HG02759 (cell line): ENCODE measurements at regions not wholly inside any gene's neighbourhood (a gene's known extent, or its start where the extent isn't known, plus 50 kb on each side); places are given as distances from the start of the nearest gene placed in this dataset.

Experiments
- ATAC-seq: cut with Tn5 transposase; IDR thresholded peaks from one replicate; pipeline ENCODE4 v1.9.1; 2021; ENCODE audit warnings: mild to moderate bottlenecking, moderate library complexity; ENCODE audit not compliant: unreplicated experiment

DNA sequence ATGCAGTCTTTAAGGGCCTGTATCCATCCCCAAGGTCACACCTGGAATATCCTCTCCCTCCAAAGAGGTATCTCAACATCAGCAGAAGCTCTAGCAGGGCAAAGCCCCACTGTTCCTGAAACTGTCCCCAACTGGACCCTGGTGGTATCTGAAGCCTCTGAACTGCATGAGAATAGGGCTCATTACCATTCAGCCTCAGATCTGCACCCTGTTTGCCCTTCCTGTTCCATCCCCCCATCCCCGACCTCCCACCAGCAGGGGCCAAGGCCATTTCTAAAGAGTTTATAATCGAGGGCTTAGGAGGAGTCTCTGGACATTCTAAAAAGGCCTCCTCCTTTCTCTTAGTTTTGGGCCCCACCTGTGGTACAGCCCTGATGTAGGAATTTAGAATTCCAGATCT is 74.0 kb upstream of the THY1 start:
- no peak for ATAC-seq

DNA sequence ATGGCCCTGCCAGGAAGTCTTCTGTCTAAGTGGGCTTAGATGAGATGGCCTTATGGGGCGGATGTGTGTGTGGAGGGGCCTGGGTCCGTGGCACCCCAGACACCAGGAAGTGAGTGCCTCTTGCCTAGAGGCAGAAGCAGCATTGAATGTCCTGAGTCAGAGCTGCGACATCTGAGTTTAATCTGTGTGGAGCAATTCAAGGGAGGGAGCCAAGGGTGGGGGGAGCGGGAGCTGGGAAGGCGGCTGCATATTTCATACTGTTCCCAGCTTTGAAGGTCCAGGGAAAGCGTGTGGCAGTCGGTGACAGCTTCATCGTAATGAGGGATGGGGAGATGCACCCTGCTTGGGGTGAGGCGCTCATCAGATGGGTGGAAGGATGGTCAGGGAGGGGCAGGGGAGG is 73.5 kb upstream of the THY1 start:
- ATAC-seq = no peak

DNA sequence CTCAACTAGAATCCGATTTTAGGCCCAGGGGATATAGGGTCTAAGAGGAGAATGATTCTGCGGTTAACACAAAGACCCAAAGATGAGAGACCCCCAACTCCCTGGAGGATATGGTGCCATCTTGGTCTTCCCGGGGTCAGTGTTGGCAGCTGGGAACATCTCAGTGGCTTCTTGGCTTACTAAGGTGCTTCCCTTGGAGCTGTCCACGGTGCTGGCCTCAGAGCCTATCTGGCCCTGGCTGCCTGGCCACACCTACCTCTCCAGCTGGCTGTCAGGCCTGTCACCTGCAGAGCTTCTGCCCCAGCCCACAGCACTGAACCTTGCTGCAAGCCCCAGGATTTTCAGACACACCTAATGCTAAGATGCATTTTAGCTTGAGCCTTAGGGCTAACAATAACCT is 70.7 kb upstream of the THY1 start:
- ATAC-seq = no peak

DNA sequence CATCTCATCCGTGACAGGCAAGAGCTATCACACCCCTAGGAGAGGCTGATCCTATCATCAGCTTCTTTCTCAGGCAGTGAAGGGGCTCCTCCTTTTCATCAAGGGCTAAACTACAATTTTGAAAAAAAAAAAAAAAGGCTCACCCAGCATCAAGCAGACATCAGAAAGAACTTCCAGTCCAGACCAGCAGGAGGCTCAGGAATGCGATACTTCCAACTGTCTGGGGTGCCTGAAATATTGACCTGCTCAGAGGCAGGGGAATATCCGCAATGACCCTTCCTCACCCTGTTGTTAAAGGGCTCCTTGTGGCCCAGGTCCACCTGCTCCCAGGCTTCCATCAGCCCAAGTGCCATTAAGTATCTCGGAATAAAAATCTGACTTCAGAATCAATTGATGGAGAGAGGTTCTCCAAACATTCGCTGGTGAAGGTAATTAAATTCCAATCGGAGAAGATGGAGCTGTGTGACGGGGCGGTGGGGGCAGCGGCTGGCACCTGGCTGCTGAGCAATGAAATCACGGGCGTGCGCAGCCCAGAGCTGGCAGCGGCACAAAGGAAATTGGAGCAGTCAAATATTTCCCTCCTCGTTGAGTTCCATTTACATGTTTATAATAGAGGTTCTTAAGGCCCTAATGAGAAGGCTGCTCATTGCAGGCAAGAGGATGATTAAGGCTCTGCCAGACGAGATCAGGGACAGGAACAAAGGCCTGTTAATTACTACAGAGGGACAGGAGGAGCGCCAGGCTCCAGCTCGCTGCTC is 69.0 kb upstream of the THY1 start:
- ATAC-seq = no peak

DNA sequence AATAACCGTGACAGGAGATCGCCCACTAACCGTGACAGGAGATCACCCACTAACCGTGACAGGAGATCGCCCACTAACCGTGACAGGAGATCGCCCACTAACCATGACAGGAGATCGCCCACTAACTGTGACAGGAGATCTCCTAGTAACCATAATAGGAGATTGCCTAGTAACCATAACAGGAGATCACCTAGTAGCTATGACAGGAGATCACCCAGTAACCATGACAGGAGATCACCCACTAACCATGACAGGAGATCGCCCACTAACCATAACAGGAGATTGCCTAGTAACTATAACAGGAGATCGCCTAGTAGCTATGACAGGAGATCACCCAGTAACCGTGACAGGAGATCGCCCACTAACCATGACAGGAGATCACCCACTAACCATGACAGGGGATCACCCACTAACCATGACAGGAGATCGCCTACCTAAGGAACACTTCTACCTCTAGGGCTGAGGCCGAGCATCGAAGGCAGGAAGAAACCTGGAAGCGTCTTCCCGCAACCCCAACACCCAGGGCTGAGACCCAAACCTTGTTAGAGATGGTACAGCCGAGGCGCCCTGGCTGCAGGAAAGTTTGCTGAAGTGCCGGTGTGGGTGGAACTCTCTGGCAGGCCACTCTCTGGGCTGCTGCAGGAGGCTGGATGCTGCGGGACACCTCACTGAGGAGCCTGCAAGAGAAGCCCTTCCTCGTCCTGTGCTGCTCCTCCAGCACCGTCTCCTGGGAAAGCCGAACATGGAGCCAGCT is 67.5 kb upstream of the THY1 start:
- no peak for ATAC-seq

DNA sequence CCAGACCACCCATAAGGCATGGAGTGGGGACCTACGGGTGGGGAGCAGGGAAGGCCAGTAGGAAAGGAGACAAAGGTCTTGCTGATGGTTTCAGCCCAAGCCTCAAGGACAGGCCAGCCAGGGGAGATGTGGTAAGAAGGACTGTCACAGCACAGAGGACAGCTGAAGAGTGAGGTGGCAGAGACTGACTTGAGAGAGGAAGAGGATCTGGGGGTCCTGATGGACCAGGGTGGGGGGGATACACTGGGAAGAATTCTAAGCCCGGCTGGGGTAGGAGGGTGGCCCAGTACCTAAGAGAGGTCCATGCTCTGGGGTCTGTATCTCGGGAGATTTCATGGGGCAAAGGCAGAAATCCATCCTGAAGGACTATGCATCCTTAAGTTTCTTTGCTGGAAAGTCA is 66.1 kb upstream of the THY1 start:
- no peak for ATAC-seq

DNA sequence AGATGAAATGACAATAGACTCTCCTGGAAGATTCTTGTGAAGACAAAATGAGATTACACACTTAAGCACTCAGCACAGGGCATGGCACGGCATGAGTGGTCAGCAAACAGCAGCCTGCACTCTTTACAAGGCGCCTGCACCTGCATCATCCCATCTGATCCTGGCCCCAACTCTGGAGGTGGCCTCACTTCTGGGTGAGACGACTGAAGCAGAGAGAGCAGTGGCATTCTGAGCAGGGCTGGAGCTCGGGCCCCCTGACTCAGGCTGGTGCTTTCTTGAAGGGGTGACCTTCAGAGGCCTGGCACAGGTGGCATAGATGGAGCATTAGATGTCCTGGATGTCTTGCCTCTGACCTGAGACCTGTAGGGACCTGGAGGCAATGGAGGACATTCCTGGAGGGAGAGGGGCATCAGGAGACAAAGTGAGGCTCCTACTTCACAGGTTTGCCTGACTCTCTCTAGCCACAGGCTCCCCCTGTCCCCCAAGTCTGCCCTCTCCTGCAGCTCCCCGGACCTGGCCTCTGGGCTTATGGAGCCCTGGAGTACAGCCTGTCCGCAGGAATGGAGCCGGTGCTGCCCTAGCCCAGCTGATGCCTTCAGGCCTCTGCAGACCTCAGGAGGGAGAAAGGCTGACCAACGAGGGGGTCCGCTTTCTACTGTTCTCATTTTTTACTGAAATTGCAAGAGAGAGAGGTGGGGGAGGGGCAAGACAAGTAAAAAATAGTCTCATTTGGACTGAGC is 65.5 kb upstream of the THY1 start:
- no peak for ATAC-seq

DNA sequence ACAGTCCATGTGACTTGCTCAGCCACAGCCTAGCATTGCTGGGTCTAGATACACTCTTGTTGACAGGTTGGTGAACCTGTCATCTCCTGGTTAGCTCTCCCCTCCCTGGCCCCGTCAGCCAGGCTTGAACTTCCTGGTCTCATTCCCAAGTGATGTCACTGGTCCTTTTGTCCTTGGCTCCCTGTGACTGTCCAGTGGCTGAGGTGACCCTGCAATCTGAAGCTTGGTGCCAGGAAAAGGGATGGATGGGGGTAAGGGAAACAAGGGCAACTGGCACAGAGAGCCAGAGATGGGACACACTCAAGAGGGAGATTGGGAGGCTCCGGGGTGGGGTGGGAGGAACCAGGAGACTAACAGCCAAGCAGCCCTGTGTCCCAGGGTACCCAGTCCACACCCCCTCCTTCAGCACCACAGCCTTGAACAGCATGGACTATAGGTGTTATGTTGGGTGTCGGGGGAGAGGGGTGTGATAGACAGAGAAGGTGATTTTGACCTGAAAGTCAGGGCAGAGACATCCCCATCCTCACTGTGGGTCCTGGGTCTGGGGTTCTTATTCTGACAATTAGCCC is 63.8 kb upstream of the THY1 start:
- no peak for ATAC-seq

DNA sequence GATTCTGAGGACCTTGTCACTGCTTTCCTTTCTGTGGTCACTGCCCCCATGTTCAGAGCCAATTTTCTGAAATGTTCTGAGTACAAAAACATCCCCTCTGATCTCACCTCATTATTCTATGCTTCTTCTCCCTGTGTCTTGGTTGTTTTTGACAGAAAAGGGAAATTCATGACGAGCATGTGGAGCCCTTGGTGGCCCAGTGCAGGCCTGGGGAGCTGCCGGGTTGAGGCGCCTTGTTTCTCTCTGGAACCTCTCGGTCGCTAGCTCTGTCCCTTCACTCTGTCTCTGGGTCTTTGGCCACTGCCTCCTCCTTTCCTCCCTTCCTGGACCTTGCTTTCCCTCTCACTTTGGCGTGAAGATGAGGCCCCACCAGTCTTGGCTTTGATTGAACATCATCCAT is 63.0 kb upstream of the THY1 start:
- ATAC-seq = no peak

DNA sequence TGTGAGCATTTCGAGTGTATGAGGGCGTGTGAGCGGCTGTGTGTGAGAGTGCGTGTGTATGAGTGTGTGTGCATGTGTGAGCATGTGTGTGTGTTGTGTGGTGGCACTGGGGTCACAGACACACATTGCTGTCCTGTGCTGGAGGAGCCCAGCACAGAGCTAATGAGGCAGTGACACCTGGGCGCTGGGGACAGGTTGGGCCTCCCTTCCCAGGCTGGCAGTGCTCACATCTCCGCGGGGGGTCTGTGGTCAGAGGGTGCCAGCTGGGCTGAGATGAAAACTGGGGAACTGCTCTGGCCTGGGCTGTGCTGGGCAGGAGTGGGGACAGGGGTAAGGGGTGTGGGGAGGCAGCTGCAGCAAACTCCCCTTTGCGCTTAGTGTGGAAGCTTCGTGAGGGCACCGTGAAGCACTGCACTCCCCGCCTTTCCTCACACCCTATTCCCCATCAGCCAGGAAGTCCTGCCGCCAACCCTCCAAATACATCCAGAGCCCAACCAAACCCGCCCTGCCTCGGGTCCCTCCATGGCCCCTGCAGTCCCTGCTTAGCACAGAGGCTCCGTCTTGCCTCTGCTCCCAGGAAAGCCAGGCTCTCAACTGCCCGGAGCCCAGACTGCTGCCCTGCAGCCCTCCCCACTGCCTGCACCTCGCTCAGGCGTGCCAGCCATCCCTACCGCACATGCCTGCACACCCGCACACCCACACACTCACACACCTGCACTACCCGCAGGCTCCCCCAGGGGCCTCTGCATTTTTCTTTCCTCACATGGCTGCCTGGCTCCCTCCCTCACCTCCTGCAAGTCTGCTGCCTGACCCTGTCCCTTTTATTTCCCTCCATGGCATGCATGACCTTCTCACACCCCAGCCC is 62.0 kb upstream of the THY1 start:
- ATAC-seq = no peak

DNA sequence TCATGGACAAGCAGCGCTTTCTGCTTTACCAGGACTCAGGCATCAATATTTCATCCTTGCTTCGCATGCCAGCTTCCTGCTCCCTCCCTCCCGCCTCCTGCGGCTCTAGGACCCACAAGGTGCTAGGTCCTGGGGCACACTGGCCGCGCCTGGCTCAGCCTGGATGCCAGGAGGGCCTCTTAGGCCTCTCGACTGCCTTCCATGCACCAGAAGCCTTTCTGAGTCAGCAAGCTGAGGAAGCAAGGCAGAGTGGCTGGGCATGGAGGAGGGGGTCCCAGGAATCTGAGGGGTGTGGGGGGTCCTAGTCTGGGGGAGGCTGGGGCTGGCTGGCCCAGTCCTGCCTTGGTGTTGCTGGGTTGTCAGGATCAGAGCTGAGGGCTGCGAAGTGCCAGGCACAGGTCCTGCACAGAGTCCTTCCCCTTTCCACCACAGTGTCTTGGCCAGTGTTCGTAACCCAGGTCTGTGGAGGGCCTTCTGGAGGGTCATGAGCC is 61.0 kb upstream of the THY1 start:
- ATAC-seq = no peak

DNA sequence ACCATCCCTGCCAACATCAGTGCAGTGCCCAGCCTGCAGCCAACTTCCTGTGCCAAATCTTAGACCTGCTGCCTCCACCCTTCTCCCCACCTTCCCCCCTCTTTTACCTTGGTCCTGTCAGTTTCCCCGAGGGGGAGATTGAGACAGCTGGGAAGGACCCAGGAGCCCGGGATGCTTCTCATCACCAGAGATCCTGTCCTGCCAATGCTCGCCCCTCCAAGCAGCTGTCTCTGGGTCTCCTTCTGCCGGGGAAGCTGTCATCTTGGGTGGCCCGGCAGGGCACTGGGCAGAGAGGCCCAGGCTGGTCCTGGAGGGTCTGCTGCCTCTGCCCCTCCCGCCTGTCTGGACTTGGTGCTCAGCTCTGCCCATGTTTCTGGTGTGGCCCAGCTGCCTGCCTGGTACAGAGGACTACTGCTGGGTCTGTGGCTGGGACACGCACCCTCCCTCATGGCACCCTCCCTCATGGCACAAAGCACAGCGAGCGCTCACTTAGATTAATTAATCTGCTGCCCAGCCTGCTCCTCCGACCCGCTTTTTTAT is 60.4 kb upstream of the THY1 start:
- ATAC-seq = no peak

DNA sequence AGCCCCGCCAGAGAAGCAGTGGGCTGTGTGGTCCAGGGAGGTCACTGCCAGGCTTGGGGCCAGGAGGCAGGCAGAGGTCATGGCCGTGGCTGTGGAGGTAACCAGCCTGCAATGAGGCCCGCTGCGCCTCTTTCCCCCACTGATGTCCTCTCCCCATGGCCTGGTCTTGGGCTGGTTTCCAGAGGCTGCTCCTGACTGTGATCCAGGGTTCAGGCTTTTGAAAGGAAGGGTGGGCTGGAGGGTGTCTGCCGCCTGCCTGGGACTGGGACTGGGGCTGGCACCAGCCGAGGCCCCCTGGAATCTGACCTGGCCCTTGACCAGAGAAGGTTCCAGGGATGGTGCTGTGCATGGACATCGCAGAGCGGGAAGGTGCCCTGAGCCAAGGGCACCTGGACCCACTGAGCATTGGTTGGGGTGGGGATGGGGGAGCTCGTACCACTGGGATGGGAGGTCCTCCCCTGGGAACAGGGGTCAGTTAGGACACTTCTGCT is 59.6 kb upstream of the THY1 start:
- no peak for ATAC-seq

DNA sequence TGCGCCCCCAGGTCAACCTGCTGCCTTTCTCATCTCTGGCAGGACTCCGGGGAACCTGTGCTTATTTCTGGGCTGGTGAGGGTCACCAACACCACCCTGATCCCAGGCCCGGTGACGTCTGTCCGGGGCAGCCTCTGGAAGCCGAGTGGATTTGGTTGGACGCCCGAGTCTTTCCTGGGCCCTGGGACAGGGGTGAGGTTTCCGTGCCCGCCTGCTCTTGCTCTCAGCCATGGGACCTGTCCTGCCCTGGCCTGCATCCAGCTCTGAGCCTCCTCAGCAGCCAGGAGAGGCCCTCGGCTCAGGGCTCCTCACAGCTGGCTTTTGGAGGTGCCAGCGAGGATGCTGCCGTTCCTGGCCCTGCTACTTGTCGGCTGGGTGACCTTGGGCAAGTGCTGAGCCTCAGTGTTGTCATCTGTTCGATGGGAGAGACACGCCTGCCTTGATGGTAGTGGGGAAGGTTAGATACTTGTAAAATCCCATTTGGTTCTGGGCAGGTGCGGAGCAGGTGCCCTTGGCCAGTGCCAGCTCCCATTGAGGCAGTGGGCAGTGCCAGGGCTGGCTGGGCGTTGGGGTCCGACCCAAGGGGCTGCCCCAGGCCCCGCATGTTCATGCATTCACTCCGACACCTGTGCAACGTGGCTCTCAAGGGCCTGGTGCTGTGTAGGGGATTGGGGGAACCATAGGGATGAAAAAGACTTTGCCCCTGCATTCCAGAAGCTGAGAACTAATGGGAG is 58.9 kb upstream of the THY1 start:
- peak; percentile 30 for ATAC-seq

DNA sequence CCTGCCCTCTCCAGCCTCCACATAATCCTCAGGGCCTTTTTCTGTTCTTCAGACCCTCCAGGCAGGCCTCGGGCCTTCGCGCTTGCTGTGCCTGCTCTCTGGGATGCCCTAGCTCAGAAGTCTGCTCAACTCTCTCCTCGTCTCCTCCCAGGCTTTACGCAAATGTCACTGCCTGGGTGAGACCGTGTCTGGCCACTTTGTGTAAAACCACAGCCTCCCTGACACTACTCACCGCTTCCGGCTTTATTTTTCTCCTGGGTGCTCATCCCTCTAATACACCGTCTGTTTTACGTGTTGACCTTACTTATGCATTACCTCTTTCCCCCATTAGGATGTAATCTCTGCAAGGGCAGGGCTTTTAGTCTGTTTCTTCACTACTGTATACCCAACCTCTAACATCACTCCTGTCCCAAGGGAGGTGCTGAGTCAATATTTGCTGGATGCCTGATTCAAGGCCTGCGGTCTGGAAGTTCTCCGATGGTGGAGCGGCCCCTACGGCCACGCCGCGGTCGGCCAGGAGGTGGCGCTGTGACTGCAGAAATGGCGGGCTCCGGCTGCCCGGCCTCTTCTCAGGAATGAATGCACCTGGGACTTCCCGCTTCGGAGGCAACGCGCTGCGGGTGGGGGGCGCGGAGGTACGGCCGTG is 58.2 kb upstream of the THY1 start:
- ATAC-seq = peak; percentile 83

DNA sequence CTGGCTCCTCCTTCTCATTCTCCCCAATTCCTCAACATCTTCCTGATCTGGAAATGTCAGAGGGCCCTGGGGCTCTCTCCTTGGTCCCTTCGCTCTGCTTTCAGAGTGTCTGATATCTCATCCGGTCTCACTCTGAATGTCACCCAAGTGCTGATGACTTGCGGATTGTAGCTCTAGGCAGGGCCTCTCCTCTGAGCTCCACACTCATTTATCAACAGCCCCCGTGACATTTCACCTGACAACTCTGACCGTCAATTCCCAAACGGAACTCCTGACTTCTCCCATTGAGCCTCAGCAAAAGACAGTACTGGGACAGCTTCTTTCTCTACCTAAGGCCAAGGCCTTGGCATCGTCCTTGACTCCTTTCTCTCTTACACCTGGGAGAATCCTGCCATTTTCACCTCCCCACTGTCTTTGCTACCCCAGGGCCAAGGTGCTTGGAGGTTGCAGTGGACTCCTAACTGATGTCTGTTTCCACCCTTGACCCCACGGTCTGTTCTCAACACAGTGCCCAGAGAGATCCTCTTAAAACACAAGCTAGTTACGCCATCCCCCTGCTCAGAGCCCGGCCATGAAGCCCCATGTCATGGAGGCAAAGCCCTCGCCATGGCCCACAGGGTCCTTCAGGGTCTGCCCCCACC is 57.5 kb upstream of the THY1 start:
- no peak for ATAC-seq

DNA sequence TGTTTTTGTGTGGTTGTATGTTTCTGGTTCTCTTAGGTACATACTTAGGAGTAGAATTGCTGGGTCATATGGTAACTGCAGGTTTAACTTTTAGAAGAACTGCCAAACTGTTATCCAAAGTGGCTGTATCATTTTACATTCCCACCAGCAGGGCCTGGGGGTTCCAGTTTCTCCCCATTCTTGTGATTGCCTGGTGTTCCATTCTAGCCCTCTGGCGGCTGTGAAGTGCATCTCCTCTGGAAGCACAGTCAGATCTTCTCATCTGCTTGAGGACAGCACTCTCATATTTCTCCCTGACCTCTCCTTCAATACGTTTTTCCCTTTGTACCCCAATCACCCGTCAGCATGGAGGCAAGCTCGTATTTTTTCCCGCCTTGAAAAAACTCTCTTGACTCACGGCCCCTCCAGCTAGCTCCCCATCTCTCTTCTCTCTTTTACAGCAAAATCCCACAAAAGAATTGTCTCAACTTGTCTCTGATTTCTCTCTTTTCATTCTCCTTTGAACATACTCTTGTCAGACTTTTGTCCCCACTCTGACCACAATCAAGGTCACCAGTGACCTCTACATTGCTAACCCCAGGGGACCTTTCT is 56.8 kb upstream of the THY1 start:
- ATAC-seq = no peak

DNA sequence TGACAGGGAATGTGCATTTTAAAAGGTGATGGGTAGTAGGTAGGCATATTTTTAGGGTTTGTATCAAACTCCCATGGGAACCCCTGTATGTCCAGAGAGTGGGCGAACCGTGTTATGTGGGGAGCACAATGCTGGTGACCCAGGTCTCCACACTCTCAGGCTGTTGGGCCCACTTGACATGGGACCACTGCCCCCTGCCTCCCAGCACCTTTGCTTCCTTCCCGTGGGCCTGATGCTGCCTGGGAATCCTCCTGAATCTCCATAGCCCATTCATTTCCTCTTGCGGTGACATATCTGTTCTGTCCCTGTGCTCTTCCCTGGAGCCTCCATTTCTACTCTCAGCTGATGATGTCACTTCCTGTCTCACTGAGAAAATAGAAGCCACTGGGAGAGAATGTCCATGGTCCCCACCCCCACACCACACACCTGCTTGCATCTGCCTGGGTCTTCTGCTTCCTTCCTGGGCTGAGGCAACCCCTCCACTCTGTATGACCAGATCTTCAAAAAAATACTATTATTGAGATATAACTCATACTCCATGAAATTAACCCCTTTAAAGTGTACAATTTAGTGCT is 55.8 kb upstream of the THY1 start:
- ATAC-seq = no peak
